Urinary bladder (tissue), 3 donors: ENCODE measurements at regions not wholly inside any gene's neighbourhood (a gene's known extent, or its start where the extent isn't known, plus 50 kb on each side); places are given as distances from the start of the nearest gene placed in this dataset.
"Not testable (repeated sequence)": the region's sequence is repeated elsewhere in the genome, so short reads cannot be mapped to it uniquely, and the experiment has no call there.

Source experiments
- DNase-seq: peaks from one replicate; pipeline ENCODE4 v3.0.0-alpha.2; 2015; ENCODE audit errors: extremely low spot score
- H3K27ac ChIP-seq: one replicate; pipeline ENCODE4 v1.5.1; 2013; ENCODE audit warnings: low read depth, mild to moderate bottlenecking, moderate library complexity
- H3K36me3 ChIP-seq: one replicate; pipeline ENCODE4 v1.6.1; 2013; ENCODE audit warnings: mild to moderate bottlenecking, moderate library complexity; ENCODE audit not compliant: insufficient read depth
- H3K4me1 ChIP-seq: one replicate; pipeline ENCODE4 v1.6.1; 2013; ENCODE audit warnings: mild to moderate bottlenecking, moderate library complexity; ENCODE audit not compliant: insufficient read depth
- H3K4me3 ChIP-seq: one replicate; pipeline ENCODE4 v1.5.1; 2013; ENCODE audit warnings: low read depth, low read length
- WGBS: extraction: QIAGEN DNeasy Blood & Tissue Kit; methylation state at CpG from one replicate; pipeline ENCODE4 v1.1.7; 2013; 5-methylcytosine and 5-hydroxymethylcytosine counted together
- donor health status: healthy with polysubstance abuse.
- donor health status: healthy.

- 97% methylated on average over 3 of the region's 3 CpGs for WGBS
- H3K36me3 ChIP-seq = no peaks in the 10 kb centered on the region
- no peaks in the 10 kb centered on the region for H3K4me1 ChIP-seq
- no peak for DNase-seq
- H3K27ac ChIP-seq = no peak overlapping the region
- H3K4me3 ChIP-seq = no peak overlapping the region
Observed at GRCh38 chr12:94844452-94844851, 159.0 kb downstream of the NDUFA12 start.

GRCh38 chr12:94841904-94842610 lies 161.4 kb downstream of the NDUFA12 start:
- Histone ChIP-seq H3K36me3 (no peaks in the 10 kb centered on the region), H3K4me3 (no peak overlapping the region), H3K27ac (no peak overlapping the region), H3K4me1 (no peaks in the 10 kb centered on the region)
- 78% methylated on average over 5 of the region's 5 CpGs for WGBS
- DNase-seq = no peak

DNA sequence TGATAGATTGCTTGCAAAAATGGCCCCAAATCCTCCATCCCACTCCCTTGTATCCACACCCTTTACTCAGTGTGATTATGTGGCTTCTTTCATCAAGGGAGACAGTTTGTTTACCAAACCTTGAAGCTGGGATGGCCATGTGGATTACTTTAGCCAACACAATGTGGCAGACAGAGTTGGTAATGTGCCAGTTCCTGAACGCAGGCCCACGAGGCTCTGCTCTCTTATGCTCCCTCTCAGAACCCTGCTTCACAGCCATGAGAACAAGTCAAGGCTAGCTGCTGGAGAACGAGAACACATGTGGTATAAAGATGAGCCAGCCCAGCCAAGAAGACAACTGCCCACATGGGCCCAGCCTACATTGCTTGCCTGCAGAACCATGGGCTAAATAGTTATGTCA lies 162.3 kb downstream of the NDUFA12 start:
- WGBS = 29% methylated on average over 3 of the region's 3 CpGs
- no peaks in the 10 kb centered on the region for H3K4me1 ChIP-seq
- no peaks in the 10 kb centered on the region for H3K36me3 ChIP-seq
- H3K4me3 ChIP-seq = no peak overlapping the region
- DNase-seq = no peak
- H3K27ac ChIP-seq = no peak overlapping the region

GRCh38 chr12:94839347-94839746 lies 164.2 kb downstream of the NDUFA12 start:
- DNase-seq = no peak
- Histone ChIP-seq H3K4me1 (no peaks in the 10 kb centered on the region), H3K27ac (no peak overlapping the region), H3K4me3 (no peak overlapping the region), H3K36me3 (no peaks in the 10 kb centered on the region)
- 96% methylated on average over 5 of the region's 5 CpGs for WGBS

GRCh38 chr12:94836952-94837670 lies 166.4 kb downstream of the NDUFA12 start:
- H3K4me3 ChIP-seq, H3K4me1 ChIP-seq, H3K27ac ChIP-seq, H3K36me3 ChIP-seq, DNase-seq: not testable (repeated sequence)
- 90% methylated on average over 13 of the region's 13 CpGs for WGBS

- DNase-seq = no peak
- H3K27ac ChIP-seq = no peak overlapping the region
- no peaks in the 10 kb centered on the region for H3K4me1 ChIP-seq
- no peak overlapping the region for H3K4me3 ChIP-seq
- H3K36me3 ChIP-seq = no peaks in the 10 kb centered on the region
- WGBS = 96% methylated on average over 14 of the region's 14 CpGs
Observed at GRCh38 chr12:94834036-94834625, 169.4 kb downstream of the NDUFA12 start.

DNA sequence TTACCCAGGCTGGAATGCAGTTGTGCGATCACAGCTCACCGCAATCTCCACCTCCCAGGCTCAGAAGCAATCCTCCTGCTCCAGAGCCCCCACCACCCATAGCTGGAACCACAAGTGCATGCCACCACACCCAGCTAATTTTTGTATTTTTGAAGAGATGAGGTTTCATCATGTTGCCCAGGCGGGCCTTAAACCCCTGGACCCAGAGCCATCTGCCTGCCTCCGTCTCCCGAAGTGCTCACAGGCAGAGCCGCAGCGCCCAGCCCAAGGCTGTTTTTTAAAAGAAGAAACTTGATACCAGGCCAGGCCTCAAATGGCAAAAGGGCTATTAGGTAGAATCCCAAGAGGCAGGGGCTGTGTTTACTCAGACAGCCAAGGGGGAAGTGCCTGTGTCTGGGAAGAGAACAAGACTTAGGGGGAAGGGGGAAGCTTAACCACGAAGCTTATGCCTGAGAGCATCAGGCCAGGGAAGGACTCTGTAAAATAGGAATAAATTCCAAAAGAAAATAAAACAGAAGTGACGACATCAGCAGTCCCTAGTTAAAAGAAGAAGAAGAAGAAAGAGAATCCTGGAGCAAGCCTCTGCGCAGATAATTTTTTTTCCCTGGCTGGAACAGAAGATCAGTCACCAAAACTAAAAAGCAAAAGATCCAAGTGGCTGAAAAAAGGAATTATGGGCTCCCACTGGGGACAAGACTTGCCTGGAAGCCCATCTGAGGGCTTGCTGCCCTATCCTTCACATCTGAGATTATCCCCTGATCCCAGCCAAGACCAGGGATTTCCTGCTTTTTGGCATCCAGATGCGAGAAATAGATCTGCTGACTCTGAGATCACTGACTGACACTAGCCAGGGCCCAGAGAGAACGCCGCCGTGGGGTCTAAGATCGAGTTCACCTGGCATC lies 170.5 kb downstream of the NDUFA12 start:
- Histone ChIP-seq H3K36me3 (no peaks in the 10 kb centered on the region), H3K27ac (no peak overlapping the region), H3K4me1 (no peaks in the 10 kb centered on the region), H3K4me3 (no peak overlapping the region)
- DNase-seq = no peak
- WGBS = 34% methylated on average over 15 of the region's 15 CpGs

GRCh38 chr12:94832105-94832504 lies 171.4 kb downstream of the NDUFA12 start:
- 92% methylated on average over 3 of the region's 3 CpGs for WGBS
- Histone ChIP-seq H3K4me1 (no peaks in the 10 kb centered on the region), H3K4me3 (no peak overlapping the region), H3K27ac (no peak overlapping the region), H3K36me3 (no peaks in the 10 kb centered on the region)
- DNase-seq = no peak

DNA sequence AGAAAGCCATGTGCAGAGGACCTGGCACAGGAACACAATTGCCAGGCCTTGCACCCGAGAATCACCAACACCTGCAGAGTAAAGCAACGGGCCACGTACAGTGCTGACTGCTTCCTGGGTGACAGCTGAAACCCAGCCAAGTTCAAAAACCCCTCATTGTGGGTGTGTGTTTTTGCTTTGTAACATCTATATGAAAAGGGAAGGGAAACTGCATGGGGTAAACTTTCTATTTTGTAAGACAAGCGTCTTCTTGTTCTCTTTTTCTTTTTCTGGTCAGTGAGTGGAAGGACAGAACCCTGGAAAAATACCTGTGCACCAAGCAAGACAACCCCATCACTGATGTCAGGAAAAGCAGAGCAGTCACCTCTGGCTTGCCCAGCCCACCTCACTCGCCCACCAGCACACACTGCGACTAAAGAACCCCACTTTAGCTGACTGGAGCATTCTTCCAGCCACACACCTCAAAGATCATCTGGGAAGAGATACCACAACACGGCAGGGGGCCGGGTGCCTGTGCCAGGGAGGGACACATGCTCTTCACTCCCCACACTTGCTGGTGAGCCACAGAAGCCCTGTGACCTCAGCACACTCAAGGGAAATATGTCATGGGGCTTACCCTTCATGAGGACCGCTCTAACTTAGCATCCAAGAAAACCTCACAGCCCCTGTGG lies 172.3 kb downstream of the NDUFA12 start:
- 75% methylated on average over 9 of the region's 9 CpGs for WGBS
- H3K27ac ChIP-seq = no peak overlapping the region
- no peaks in the 10 kb centered on the region for H3K4me1 ChIP-seq
- no peak overlapping the region for H3K4me3 ChIP-seq
- H3K36me3 ChIP-seq = no peaks in the 10 kb centered on the region
- no peak for DNase-seq

- Histone ChIP-seq H3K4me3 (no peak overlapping the region), H3K27ac (no peak overlapping the region), H3K36me3 (no peaks in the 10 kb centered on the region), H3K4me1 (no peaks in the 10 kb centered on the region)
- DNase-seq = no peak
- 73% methylated on average over 1 of the region's 1 CpG for WGBS
Observed at GRCh38 chr12:94829552-94829951, 173.9 kb downstream of the NDUFA12 start.

- Histone ChIP-seq H3K27ac (no peak overlapping the region), H3K4me1 (no peaks in the 10 kb centered on the region), H3K4me3 (no peak overlapping the region), H3K36me3 (no peaks in the 10 kb centered on the region)
- WGBS = 56% methylated on average over 5 of the region's 5 CpGs
- DNase-seq = no peak
Observed at GRCh38 chr12:94819011-94819410, 168.7 kb upstream of the TMCC3 start.

DNA sequence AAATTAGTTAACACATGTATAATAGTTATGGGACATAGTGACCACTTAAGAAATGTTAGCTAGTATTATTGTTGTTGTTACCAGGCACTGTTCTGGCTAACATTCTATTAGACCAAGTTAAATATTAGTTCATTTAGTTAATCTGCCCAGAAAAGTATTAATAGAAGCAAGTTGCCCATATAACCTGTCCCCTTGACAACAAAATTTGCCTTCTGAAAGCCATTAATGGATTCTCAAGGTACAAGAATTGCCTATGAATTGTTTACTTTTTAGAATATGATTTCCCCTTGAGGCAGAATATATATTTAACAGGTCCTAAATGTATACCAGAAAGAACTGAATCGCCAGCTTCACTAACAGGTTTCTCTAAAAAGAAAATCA lies 167.3 kb upstream of the TMCC3 start:
- Histone ChIP-seq H3K36me3 (no peaks in the 10 kb centered on the region), H3K4me3 (no peak overlapping the region), H3K4me1 (no peaks in the 10 kb centered on the region), H3K27ac (no peak overlapping the region)
- DNase-seq = no peak
- 86% methylated on average over 1 of the region's 1 CpG for WGBS

- H3K4me1 ChIP-seq, H3K4me3 ChIP-seq, H3K27ac ChIP-seq, DNase-seq, H3K36me3 ChIP-seq: not testable (repeated sequence)
- WGBS = 90% methylated on average over 15 of the region's 15 CpGs
Observed at GRCh38 chr12:94817201-94817600, 166.8 kb upstream of the TMCC3 start.
